ENCODE measurements at regions not wholly inside any gene's neighbourhood (a gene's known extent, or its start where the extent isn't known, plus 50 kb on each side); places are given as distances from the start of the nearest gene placed in this dataset.

DNA sequence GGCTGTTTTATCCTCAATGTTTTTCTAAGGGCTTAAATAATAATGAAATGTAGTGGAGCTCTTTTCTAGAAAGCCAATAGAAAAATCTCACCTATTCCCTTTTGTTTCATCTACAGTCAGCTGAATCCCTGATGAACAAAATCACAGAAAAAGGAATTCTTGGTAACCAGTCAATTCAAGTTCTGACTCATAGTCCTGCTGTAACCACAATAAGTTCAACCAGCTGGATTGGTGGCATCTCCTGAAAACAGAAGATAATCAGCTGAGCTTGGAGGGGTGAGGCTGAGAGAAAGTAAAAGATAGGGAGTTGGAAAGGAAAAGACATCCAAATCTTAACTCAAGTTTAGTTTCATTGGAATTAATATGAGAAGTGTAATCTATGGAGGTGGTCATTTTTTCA is 772.1 kb downstream of the CCSER2 start:
- Histone ChIP-seq H3K79me2 (ENCODE audit: insufficient read depth, low read depth) (no peaks in the 10 kb centered on the region), H3K27me3 (ENCODE audit: insufficient read depth, low read depth) (no peaks in the 10 kb centered on the region), H3K36me3 (ENCODE audit: insufficient read depth) (no peaks in the 10 kb centered on the region), H3K4me2 (no peak overlapping the region), H4K20me1 (ENCODE audit: insufficient read depth) (no peaks in the 10 kb centered on the region), H3K4me1 (ENCODE audit: low read depth, poor library complexity, severe bottlenecking) (no peaks in the 10 kb centered on the region), H3K4me3 (IDR thresholded peaks at IDR 0.05; ENCODE audit: insufficient read depth, low read depth, low read length) (no peak overlapping the region), H3K9ac (no peak overlapping the region), H3K27ac (no peak overlapping the region), H2AFZ (ENCODE audit: low read depth) (no peak overlapping the region)
- TF ChIP-seq, protein P1, sequence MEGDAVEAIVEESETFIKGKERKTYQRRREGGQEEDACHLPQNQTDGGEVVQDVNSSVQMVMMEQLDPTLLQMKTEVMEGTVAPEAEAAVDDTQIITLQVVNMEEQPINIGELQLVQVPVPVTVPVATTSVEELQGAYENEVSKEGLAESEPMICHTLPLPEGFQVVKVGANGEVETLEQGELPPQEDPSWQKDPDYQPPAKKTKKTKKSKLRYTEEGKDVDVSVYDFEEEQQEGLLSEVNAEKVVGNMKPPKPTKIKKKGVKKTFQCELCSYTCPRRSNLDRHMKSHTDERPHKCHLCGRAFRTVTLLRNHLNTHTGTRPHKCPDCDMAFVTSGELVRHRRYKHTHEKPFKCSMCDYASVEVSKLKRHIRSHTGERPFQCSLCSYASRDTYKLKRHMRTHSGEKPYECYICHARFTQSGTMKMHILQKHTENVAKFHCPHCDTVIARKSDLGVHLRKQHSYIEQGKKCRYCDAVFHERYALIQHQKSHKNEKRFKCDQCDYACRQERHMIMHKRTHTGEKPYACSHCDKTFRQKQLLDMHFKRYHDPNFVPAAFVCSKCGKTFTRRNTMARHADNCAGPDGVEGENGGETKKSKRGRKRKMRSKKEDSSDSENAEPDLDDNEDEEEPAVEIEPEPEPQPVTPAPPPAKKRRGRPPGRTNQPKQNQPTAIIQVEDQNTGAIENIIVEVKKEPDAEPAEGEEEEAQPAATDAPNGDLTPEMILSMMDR (conservative IDR thresholded peaks at IDR 0.05; ENCODE audit: low read depth, low read length) = no peak

DNA sequence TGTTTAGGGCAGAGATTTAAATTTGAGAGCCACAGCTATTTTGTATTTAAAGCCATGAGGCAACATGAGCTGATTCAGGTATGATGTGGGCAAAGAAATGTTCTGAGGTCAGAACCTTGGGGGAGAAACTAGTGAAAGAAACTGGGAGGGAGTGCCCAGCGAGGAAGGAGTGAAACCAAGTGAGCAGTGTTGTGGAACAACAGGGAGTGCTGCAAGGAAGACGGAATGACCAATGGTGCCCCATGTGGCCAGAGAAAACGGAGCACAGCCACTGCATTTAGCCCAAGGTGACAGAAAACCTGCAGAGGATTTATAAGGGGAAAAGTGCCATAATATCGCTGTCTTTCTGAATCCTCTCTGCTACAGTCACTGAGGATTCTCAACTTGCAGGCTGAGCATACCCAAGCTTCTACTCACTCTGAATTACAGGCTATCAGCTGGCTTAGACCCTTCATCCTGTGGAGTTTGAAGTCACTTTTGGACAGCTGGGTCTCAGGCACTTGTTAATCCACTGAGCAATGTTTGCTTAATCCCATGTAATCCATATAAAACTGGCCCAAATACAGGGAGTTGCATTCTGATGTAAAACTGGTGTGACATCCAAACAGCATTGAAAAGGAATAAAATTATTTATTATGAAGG is 777.3 kb downstream of the CCSER2 start:
- Histone ChIP-seq H3K9ac (no peak overlapping the region), H3K4me3 (IDR thresholded peaks at IDR 0.05; ENCODE audit: insufficient read depth, low read depth, low read length) (no peak overlapping the region), H3K79me2 (ENCODE audit: insufficient read depth, low read depth) (no peaks in the 10 kb centered on the region), H3K4me2 (no peak overlapping the region), H3K27me3 (ENCODE audit: insufficient read depth, low read depth) (no peaks in the 10 kb centered on the region), H2AFZ (ENCODE audit: low read depth) (no peak overlapping the region), H3K36me3 (ENCODE audit: insufficient read depth) (no peaks in the 10 kb centered on the region), H4K20me1 (ENCODE audit: insufficient read depth) (no peaks in the 10 kb centered on the region), H3K4me1 (ENCODE audit: low read depth, poor library complexity, severe bottlenecking) (no peaks in the 10 kb centered on the region), H3K27ac (no peak overlapping the region)
- TF ChIP-seq, protein P1 (conservative IDR thresholded peaks at IDR 0.05; ENCODE audit: low read depth, low read length) = no peak

DNA sequence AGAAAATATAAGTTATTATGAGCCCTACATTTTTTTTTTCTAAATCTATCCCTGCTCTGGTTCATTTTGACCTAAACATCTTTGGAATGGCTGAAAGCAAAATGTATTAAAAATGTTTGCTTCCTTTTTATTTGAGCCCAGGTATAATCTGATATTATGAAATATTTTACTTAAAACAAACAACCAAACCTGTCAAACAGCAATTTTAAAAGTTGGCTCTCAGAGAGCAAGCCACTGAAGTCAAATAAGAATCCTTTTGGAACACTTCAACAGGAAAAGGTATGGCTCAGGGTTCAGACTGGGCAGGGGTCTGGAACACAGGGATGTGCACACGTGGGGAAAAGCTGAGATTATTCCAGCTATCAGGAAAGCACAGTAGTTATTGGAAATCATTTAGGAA is 782.9 kb downstream of the CCSER2 start:
- no peak overlapping the region for H3K4me3 ChIP-seq (IDR thresholded peaks at IDR 0.05; ENCODE audit: insufficient read depth, low read depth, low read length)
- H3K4me1 ChIP-seq (ENCODE audit: low read depth, poor library complexity, severe bottlenecking) = no peaks in the 10 kb centered on the region
- TF ChIP-seq, protein P1 (conservative IDR thresholded peaks at IDR 0.05; ENCODE audit: low read depth, low read length) = no peak
- H4K20me1 ChIP-seq (ENCODE audit: insufficient read depth) = no peaks in the 10 kb centered on the region
- H3K27ac ChIP-seq = no peak overlapping the region
- H3K4me2 ChIP-seq = no peak overlapping the region
- no peaks in the 10 kb centered on the region for H3K79me2 ChIP-seq (ENCODE audit: insufficient read depth, low read depth)
- no peak overlapping the region for H2AFZ ChIP-seq (ENCODE audit: low read depth)
- H3K36me3 ChIP-seq (ENCODE audit: insufficient read depth) = no peaks in the 10 kb centered on the region
- H3K9ac ChIP-seq = no peak overlapping the region
- no peaks in the 10 kb centered on the region for H3K27me3 ChIP-seq (ENCODE audit: insufficient read depth, low read depth)

DNA sequence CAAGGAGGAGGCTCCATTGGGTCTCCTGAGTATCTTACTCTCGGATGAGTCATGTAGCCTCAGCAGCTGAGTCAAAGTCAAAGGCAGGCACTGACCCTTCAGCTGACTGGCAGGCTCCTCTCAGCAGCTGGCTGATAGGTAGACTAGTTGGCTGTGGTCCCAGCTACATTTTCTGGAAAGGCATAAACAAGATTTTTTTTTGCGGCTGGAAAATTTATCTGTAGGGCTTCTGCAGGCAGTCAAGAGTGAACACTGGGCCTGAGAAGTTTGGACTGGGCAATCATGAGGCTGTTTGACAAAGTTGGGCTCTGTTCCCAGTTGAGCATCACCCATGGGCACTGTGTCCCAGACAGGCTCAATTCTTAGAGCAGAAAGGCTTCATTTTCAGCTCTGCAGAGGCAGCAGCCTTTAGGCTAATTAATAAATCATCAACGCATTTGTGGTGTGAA is 796.2 kb downstream of the CCSER2 start:
- H3K79me2 ChIP-seq (ENCODE audit: insufficient read depth, low read depth) = no peaks in the 10 kb centered on the region
- no peaks in the 10 kb centered on the region for H3K36me3 ChIP-seq (ENCODE audit: insufficient read depth)
- TF ChIP-seq, protein P1 (conservative IDR thresholded peaks at IDR 0.05; ENCODE audit: low read depth, low read length) = no peak
- no peak overlapping the region for H3K4me2 ChIP-seq
- no peaks in the 10 kb centered on the region for H3K4me1 ChIP-seq (ENCODE audit: low read depth, poor library complexity, severe bottlenecking)
- H3K9ac ChIP-seq = no peak overlapping the region
- no peak overlapping the region for H3K27ac ChIP-seq
- no peak overlapping the region for H2AFZ ChIP-seq (ENCODE audit: low read depth)
- no peaks in the 10 kb centered on the region for H3K27me3 ChIP-seq (ENCODE audit: insufficient read depth, low read depth)
- no peak overlapping the region for H3K4me3 ChIP-seq (IDR thresholded peaks at IDR 0.05; ENCODE audit: insufficient read depth, low read depth, low read length)
- H4K20me1 ChIP-seq (ENCODE audit: insufficient read depth) = no peaks in the 10 kb centered on the region

All from KMS-11 (cell line).